ENCODE measurements at regions not wholly inside any gene's neighbourhood (a gene's known extent, or its start where the extent isn't known, plus 50 kb on each side); places are given as distances from the start of the nearest gene placed in this dataset.

- no peak for TF ChIP-seq CTCF (IDR thresholded peaks at IDR 0.05)
- no peak for TF ChIP-seq POLR2A (IDR thresholded peaks at IDR 0.05)
- no peak for TF ChIP-seq POLR2AphosphoS5 (IDR thresholded peaks at IDR 0.05)
Measured at GRCh38 chr18:38940863-38941531, 1375.4 kb upstream of the CELF4 start.
